Suprapubic skin (tissue), 4 donors: ENCODE measurements at regions not wholly inside any gene's neighbourhood (a gene's known extent, or its start where the extent isn't known, plus 50 kb on each side); places are given as distances from the start of the nearest gene placed in this dataset.

Experiments used
- DNase-seq, 2 donors: peaks; one replicate each; pipeline ENCODE4 v3.0.0-alpha.2; 2019; ENCODE audit warnings: low spot score in 2 of 2
- H3K27ac ChIP-seq: fragments of 200-600 bp; sonication (generic); one replicate; pipeline ENCODE4 v1.5.1; 2019
- H3K27me3 ChIP-seq: fragments of 200-600 bp; sonication (generic); one replicate; pipeline ENCODE4 v1.5.1; 2019
- H3K36me3 ChIP-seq: fragments of 200-600 bp; sonication (generic); one replicate; pipeline ENCODE4 v1.5.1; 2019
- H3K4me1 ChIP-seq: fragments of 200-600 bp; sonication (generic); one replicate; pipeline ENCODE4 v1.5.1; 2019
- H3K4me3 ChIP-seq: fragments of 200-600 bp; sonication (generic); one replicate; pipeline ENCODE4 v1.5.1; 2019; ENCODE audit warnings: mild to moderate bottlenecking
- H3K9me3 ChIP-seq: fragments of 200-600 bp; sonication (generic); one replicate; pipeline ENCODE4 v1.5.1; 2019
- CTCF ChIP-seq, 2 donors: fragments of 200-600 bp in 1 of 2; fragments of 450-650 bp in 1 of 2; sonication (generic) in 1 of 2; IDR thresholded peaks; one replicate each; pipeline ENCODE4 v1.5.1; 2016 to 2019; ENCODE audit warnings: antibody characterized with exemption in 2 of 2, mild to moderate bottlenecking in 1 of 2, moderate library complexity in 1 of 2
- EP300 ChIP-seq: sonication (generic); formaldehyde crosslinking; IDR thresholded peaks from one replicate; pipeline ENCODE4 v1.6.1; 2017; ENCODE audit warnings: antibody characterized with exemption
- POLR2A ChIP-seq, 2 donors: fragments of 450-650 bp; IDR thresholded peaks; one replicate each; pipeline ENCODE4 v1.6.1; 2017; ENCODE audit warnings: antibody characterized with exemption in 2 of 2, mild to moderate bottlenecking in 2 of 2, moderate library complexity in 2 of 2
- POLR2AphosphoS5 ChIP-seq, 3 donors: sonication (generic); formaldehyde crosslinking; IDR thresholded peaks; one replicate each; pipeline ENCODE4 v1.6.1; 2017; ENCODE audit warnings: antibody characterized with exemption in 3 of 3
- WGBS: methylation state at CpG from one replicate; pipeline ENCODE4 v1.1.5; 2018; 5-methylcytosine and 5-hydroxymethylcytosine counted together

DNA sequence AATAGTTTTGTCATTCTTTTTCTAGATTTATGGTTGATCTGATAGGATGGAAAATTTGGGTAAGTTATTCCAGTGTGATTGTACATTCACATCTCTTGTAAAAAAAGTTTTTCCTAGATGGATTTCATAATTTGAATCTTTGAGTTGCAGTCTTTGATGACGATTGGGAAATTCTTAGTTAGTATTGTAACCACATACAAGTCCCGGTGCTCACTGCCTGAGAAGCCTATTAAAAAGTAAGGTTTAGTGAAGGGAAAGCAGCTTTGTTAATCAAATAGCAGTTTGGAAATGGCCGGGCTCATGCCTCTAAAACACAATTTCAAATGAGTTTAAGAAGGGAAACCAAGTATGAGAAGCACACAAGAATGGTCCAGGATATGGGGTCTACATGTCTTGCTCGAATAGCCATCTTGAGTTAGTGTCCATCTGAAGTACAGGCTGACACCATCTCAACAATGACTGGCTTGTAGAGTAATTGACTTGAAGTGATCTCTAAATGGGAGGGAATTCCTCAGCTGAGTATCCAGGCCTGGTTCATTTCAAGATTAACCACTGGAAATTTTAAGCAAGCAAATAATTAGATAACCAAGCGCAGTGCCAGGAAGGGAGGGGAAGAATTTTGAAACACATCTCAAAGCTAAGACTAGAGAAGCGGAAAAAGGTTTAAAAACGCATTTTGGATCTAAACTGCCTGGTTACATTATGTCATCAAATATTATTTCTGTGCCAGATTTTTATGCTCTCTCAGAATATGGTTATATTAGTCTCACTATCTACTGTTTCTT is 1145.6 kb upstream of the MIR17HG start:
- Histone ChIP-seq H3K9me3 (no peaks in the 10 kb centered on the region), H3K4me1 (no peaks in the 10 kb centered on the region), H3K36me3 (no peaks in the 10 kb centered on the region), H3K27ac (no peak overlapping the region), H3K4me3 (no peak overlapping the region), H3K27me3 (no peaks in the 10 kb centered on the region)
- TF ChIP-seq POLR2AphosphoS5 (IDR thresholded peaks at IDR 0.05) (no peak), CTCF (IDR thresholded peaks at IDR 0.05) (no peak), POLR2A (IDR thresholded peaks at IDR 0.05) (no peak), EP300 (no peak)
- 59% methylated on average over 7 of the region's 7 CpGs for WGBS
- DNase-seq: no peak

GRCh38 chr13:90205081-90205480 is 1142.4 kb upstream of the MIR17HG start:
- Histone ChIP-seq H3K27me3 (no peaks in the 10 kb centered on the region), H3K36me3 (no peaks in the 10 kb centered on the region), H3K4me3 (no peak overlapping the region), H3K27ac (no peak overlapping the region), H3K4me1 (no peaks in the 10 kb centered on the region), H3K9me3 (no peaks in the 10 kb centered on the region)
- TF ChIP-seq CTCF (IDR thresholded peaks at IDR 0.05) (no peak), EP300 (no peak), POLR2AphosphoS5 (IDR thresholded peaks at IDR 0.05) (no peak), POLR2A (IDR thresholded peaks at IDR 0.05) (no peak)
- DNase-seq: no peak
- 38% methylated on average over 1 of the region's 1 CpG for WGBS

DNA sequence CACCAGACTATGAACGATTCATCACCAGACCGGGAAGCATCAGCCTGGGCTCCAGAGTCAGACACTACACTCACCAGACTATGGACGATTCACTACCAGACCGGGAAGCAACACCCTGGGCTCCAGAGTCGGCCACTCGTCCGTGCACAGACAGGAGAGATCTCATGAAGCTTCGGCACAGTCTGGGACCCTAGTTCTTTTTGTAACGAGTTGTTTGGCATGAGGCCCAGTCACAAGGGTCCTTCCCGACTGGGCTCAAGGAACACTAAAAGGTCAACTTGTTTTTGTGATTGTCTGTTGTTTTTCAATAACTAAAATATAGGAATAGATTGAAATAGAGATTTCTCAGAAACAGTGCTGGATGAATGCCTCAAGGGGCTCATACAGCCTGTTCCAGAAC is 1141.6 kb upstream of the MIR17HG start:
- WGBS: 85% methylated on average over 10 of the region's 10 CpGs

DNA sequence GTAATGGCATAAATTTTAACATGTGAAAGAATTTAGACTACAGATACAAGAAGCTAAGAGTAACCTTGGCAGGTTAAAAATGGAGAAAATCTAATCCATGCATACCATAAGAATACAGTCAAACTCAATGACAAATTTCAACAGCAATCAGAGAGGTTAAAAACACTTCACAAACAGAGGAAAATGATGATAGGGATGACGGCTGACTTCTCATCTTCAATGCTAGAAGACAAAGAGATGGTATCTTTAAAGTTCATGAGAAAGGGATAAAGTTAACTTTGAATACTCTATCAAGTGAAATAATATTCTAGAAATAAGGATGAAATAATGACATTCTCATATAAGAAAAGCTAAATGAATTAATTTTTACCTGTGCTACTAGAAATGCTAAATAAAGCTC is 1130.2 kb upstream of the MIR17HG start:
- H3K9me3 ChIP-seq: peaks cover 7% of the 10 kb centered on the region
- 89% methylated on average over 1 of the region's 1 CpG for WGBS
- no peaks in the 10 kb centered on the region for H3K36me3 ChIP-seq
- no peak overlapping the region for H3K27ac ChIP-seq
- H3K4me1 ChIP-seq: no peaks in the 10 kb centered on the region
- DNase-seq: no peak
- no peaks in the 10 kb centered on the region for H3K27me3 ChIP-seq
- TF ChIP-seq EP300 (no peak), CTCF (IDR thresholded peaks at IDR 0.05) (no peak), POLR2A (IDR thresholded peaks at IDR 0.05) (no peak), POLR2AphosphoS5 (IDR thresholded peaks at IDR 0.05) (no peak)
- no peak overlapping the region for H3K4me3 ChIP-seq

More for the DNA sequence above, 1141.6 kb upstream of the MIR17HG start:
- H3K27me3 ChIP-seq: no peaks in the 10 kb centered on the region
- no peak overlapping the region for H3K27ac ChIP-seq
- H3K4me3 ChIP-seq: no peak overlapping the region
- no peaks in the 10 kb centered on the region for H3K9me3 ChIP-seq
- DNase-seq: no peak
- no peaks in the 10 kb centered on the region for H3K36me3 ChIP-seq
- no peak for TF ChIP-seq POLR2AphosphoS5 (IDR thresholded peaks at IDR 0.05)
- no peak for TF ChIP-seq CTCF (IDR thresholded peaks at IDR 0.05)
- TF ChIP-seq EP300: no peak
- no peak for TF ChIP-seq POLR2A (IDR thresholded peaks at IDR 0.05)
- no peaks in the 10 kb centered on the region for H3K4me1 ChIP-seq

DNA sequence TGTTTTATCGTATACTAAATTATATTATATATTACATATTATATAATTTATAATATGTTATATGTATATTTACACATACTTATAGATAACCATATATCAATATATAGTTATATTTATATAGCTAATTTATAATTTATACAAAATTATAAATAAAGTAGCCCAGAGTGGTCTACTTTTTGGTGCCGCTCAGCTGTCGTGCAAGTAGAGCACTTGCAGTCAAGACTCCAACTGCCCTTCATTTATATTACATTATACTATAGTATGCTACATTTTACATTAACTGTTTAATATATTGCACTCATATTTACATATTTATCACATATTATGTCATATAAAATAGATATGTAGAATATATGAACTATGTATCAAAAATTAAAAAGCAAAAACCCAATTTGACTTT is 1124.7 kb upstream of the MIR17HG start:
- Histone ChIP-seq H3K4me1 (no peaks in the 10 kb centered on the region), H3K4me3 (no peak overlapping the region), H3K36me3 (no peaks in the 10 kb centered on the region), H3K27ac (no peak overlapping the region), H3K27me3 (no peaks in the 10 kb centered on the region), H3K9me3 (no peaks in the 10 kb centered on the region)
- TF ChIP-seq POLR2AphosphoS5 (IDR thresholded peaks at IDR 0.05) (no peak), EP300 (no peak), CTCF (IDR thresholded peaks at IDR 0.05) (no peak), POLR2A (IDR thresholded peaks at IDR 0.05) (no peak)
- DNase-seq: no peak
- 76% methylated on average over 3 of the region's 3 CpGs for WGBS
